Glutamatergic neuron (in vitro differentiated cells): ENCODE measurements at regions not wholly inside any gene's neighbourhood (a gene's known extent, or its start where the extent isn't known, plus 50 kb on each side); places are given as distances from the start of the nearest gene placed in this dataset.

ENCODE experiments used
- DNase-seq: peaks from one replicate; pipeline ENCODE4 v3.0.0; 2022
- H3K27ac Mint-ChIP-seq: one replicate; pipeline ENCODE4 v1.8.0; 2020; ENCODE audit warnings: mild to moderate bottlenecking, mixed read lengths, inconsistent platforms; ENCODE audit not compliant: unreplicated experiment
- H3K27me3 Mint-ChIP-seq: one replicate; pipeline ENCODE4 v1.8.0; 2020; ENCODE audit warnings: mild to moderate bottlenecking, moderate library complexity, mixed read lengths, inconsistent platforms; ENCODE audit not compliant: unreplicated experiment
- H3K36me3 Mint-ChIP-seq: one replicate; pipeline ENCODE4 v1.8.0; 2020; ENCODE audit warnings: mild to moderate bottlenecking, mixed read lengths, inconsistent platforms; ENCODE audit not compliant: unreplicated experiment
- H3K4me1 Mint-ChIP-seq: one replicate; pipeline ENCODE4 v1.8.0; 2020; ENCODE audit warnings: mild to moderate bottlenecking, low read depth, mixed read lengths, inconsistent platforms; ENCODE audit not compliant: unreplicated experiment
- H3K4me3 Mint-ChIP-seq: one replicate; pipeline ENCODE4 v1.8.0; 2020; ENCODE audit warnings: mild to moderate bottlenecking, mixed read lengths, inconsistent platforms; ENCODE audit not compliant: unreplicated experiment
- H3K9me3 Mint-ChIP-seq: one replicate; pipeline ENCODE4 v1.8.0; 2020; ENCODE audit warnings: mild to moderate bottlenecking, moderate library complexity, mixed read lengths, inconsistent platforms; ENCODE audit not compliant: unreplicated experiment
- CTCF ChIP-seq: fragments of 200-600 bp; sonication (generic); IDR thresholded peaks from one replicate; pipeline ENCODE4 v1.5.0; 2021; ENCODE audit not compliant: partially characterized antibody, unreplicated experiment

DNA sequence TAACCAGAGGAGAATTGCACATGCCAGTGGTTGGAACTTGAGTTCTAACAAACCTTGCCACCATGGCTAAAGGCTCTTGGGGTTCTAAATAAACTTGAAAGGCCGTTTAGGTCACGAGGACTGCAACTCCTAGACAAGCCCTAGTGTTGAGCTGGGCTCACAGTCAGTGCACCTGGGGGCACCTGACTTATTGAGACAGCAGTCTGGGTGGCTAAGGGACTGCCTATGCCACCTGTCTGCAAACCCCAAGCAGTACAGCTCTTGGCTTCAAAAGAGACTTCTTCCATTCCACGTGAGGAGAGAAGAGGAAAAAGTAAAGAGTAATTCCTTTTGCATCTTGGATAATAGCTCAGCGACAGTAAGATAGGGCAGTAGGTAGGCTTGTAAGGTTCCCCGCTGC, 765.6 kb upstream of the FOXG1 start:
- TF ChIP-seq CTCF: no peak
- Mint-ChIP-seq H3K4me3 (no peak overlapping the region), H3K36me3 (peaks cover 8% of the 10 kb centered on the region)

GRCh38 chr14:28012629-28013415, 753.8 kb upstream of the FOXG1 start:
- H3K27me3 Mint-ChIP-seq: no peaks in the 10 kb centered on the region
- no peaks in the 10 kb centered on the region for H3K36me3 Mint-ChIP-seq
- DNase-seq: no peak
- H3K4me1 Mint-ChIP-seq: no peaks in the 10 kb centered on the region
- TF ChIP-seq CTCF: no peak
- H3K27ac Mint-ChIP-seq: no peak overlapping the region
- H3K4me3 Mint-ChIP-seq: no peak overlapping the region
- no peaks in the 10 kb centered on the region for H3K9me3 Mint-ChIP-seq

More for the DNA sequence above, 765.6 kb upstream of the FOXG1 start:
- Mint-ChIP-seq H3K4me1 (peaks cover 2% of the 10 kb centered on the region), H3K27me3 (peaks cover 2% of the 10 kb centered on the region), H3K9me3 (no peaks in the 10 kb centered on the region), H3K27ac (no peak overlapping the region)
- DNase-seq: no peak

GRCh38 chr14:28020112-28020511, 746.5 kb upstream of the FOXG1 start:
- no peaks in the 10 kb centered on the region for H3K9me3 Mint-ChIP-seq
- DNase-seq: no peak
- no peaks in the 10 kb centered on the region for H3K27me3 Mint-ChIP-seq

GRCh38 chr14:28023853-28024252, 742.7 kb upstream of the FOXG1 start:
- H3K36me3 Mint-ChIP-seq: no peaks in the 10 kb centered on the region
- DNase-seq: no peak
- H3K27ac Mint-ChIP-seq: no peak overlapping the region
- H3K9me3 Mint-ChIP-seq: no peaks in the 10 kb centered on the region
- no peak for TF ChIP-seq CTCF
- H3K4me3 Mint-ChIP-seq: no peak overlapping the region
- no peaks in the 10 kb centered on the region for H3K4me1 Mint-ChIP-seq
- H3K27me3 Mint-ChIP-seq: no peaks in the 10 kb centered on the region

More at GRCh38 chr14:28020112-28020511, 746.5 kb upstream of the FOXG1 start:
- no peaks in the 10 kb centered on the region for H3K36me3 Mint-ChIP-seq
- H3K4me1 Mint-ChIP-seq: no peaks in the 10 kb centered on the region
- TF ChIP-seq CTCF: no peak
- H3K4me3 Mint-ChIP-seq: no peak overlapping the region
- H3K27ac Mint-ChIP-seq: no peak overlapping the region

DNA sequence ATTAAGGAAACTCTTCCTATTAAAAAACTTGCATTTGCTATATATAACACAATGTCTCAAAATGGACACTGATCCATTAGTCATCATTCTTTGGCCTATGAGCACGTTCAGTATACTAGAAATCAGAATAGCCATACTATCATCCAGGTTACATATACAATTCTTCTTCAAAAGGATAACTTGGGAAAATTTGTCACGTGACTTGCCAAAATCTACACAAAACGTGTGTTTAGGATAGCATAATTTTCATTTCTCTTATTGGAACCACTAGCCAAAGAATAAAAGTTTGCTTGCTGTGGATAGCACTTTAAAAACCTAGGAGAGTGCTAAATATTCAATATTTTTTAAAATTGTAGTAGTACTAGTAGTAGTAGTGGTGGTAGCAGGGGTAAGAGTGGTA, 714.3 kb upstream of the FOXG1 start:
- no peaks in the 10 kb centered on the region for H3K4me1 Mint-ChIP-seq
- no peak overlapping the region for H3K4me3 Mint-ChIP-seq
- DNase-seq: no peak
- no peak for TF ChIP-seq CTCF
- no peaks in the 10 kb centered on the region for H3K9me3 Mint-ChIP-seq
- no peak overlapping the region for H3K27ac Mint-ChIP-seq
- H3K27me3 Mint-ChIP-seq: no peaks in the 10 kb centered on the region
- H3K36me3 Mint-ChIP-seq: no peaks in the 10 kb centered on the region
